GM12891 (cell line): ENCODE measurements at regions not wholly inside any gene's neighbourhood (a gene's known extent, or its start where the extent isn't known, plus 50 kb on each side); places are given as distances from the start of the nearest gene placed in this dataset.

ENCODE experiments used
- POLR2A ChIP-seq: IDR thresholded peaks from 2 replicates; pipeline ENCODE4 v1.6.1; 2011; ENCODE audit warnings: low read depth, low read length, control low read depth
- POLR2AphosphoS5 ChIP-seq: IDR thresholded peaks from 2 replicates; pipeline ENCODE4 v1.6.1; 2011; ENCODE audit warnings: low read depth, low read length, control low read depth
- POU2F2 ChIP-seq: IDR thresholded peaks from 2 replicates; pipeline ENCODE4 v1.6.1; 2011; ENCODE audit warnings: low read depth, mild to moderate bottlenecking, control low read depth, low read length, moderate library complexity
- SPI1 ChIP-seq: IDR thresholded peaks from 2 replicates; pipeline ENCODE4 v1.6.1; 2011; ENCODE audit warnings: low read depth, low read length, control low read depth
- TAF1 ChIP-seq: IDR thresholded peaks from 2 replicates; pipeline ENCODE4 v1.6.1; 2011; ENCODE audit warnings: low read depth, low read length, control low read depth

DNA sequence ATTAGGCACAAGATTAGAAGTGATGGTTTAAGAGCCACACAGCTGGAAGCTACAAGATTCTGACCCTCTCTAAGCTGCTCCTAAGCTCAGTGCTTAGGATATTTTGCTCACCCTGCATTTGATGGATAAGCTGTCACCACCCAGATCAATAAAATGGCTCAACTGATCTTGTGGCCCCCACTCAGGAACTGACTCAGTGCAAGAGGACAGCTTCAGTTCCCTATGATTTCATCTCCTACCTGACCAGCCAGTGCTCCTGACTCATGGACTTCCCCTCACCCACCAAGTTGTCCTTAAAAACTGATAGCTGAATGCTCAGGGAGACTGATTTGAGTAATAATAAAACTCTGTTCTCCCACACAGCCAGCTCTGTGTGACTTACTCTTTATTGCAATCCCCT is 833.8 kb downstream of the GRID1 start:
- TF ChIP-seq POLR2A = no peak
- no peak for TF ChIP-seq SPI1
- no peak for TF ChIP-seq POLR2AphosphoS5
- no peak for TF ChIP-seq TAF1
- no peak for TF ChIP-seq POU2F2
